Natural killer cell (primary cell): ENCODE measurements at regions not wholly inside any gene's neighbourhood (a gene's known extent, or its start where the extent isn't known, plus 50 kb on each side); places are given as distances from the start of the nearest gene placed in this dataset.

ENCODE experiments used
- ATAC-seq, 3 donors: fragments of 150-1000 bp in 2 of 3; fragments of 200-7000 bp in 1 of 3; cut with Tn5 transposase; 1 replicate in 1 of 3; 2 replicates in 2 of 3; pipeline ENCODE4 v1.10.0; 2021; ENCODE audit warnings: mild to moderate bottlenecking in 2 of 3, moderate library complexity in 2 of 3
- DNase-seq, 2 donors: peaks; one replicate each; pipeline versions ENCODE4 v3.0.0 to v3.0.0-alpha.2; 2013 to 2021; ENCODE audit warnings: mixed read lengths in 1 of 2
- H3K27ac ChIP-seq: one replicate; pipeline ENCODE4 v1.5.1; 2013; ENCODE audit warnings: mild to moderate bottlenecking, low read length
- H3K27me3 ChIP-seq: one replicate; pipeline ENCODE4 v1.6.1; 2013; ENCODE audit warnings: low read length; ENCODE audit not compliant: control insufficient read depth, insufficient read depth
- H3K36me3 ChIP-seq: one replicate; pipeline ENCODE4 v1.6.1; 2013; ENCODE audit warnings: low read length; ENCODE audit not compliant: control insufficient read depth, insufficient read depth
- H3K4me1 ChIP-seq: one replicate; pipeline ENCODE4 v1.6.1; 2013; ENCODE audit warnings: low read length; ENCODE audit not compliant: control insufficient read depth, insufficient read depth
- H3K4me3 ChIP-seq: one replicate; pipeline ENCODE4 v1.5.1; 2013; ENCODE audit warnings: low read length
- H3K9me3 ChIP-seq: one replicate; pipeline ENCODE4 v1.6.1; 2013; ENCODE audit warnings: low read length; ENCODE audit not compliant: control insufficient read depth, insufficient read depth
- H3K27ac Mint-ChIP-seq, 2 donors: one replicate each; pipeline ENCODE4 v1.8.0; 2022; ENCODE audit warnings: mild to moderate bottlenecking in 2 of 2, mixed read lengths in 2 of 2, moderate library complexity in 1 of 2
- H3K27me3 Mint-ChIP-seq, 2 donors: one replicate each; pipeline ENCODE4 v1.8.0; 2022; ENCODE audit warnings: low read depth in 2 of 2, mixed read lengths in 2 of 2
- H3K36me3 Mint-ChIP-seq: one replicate; pipeline ENCODE4 v1.8.0; 2022; ENCODE audit warnings: mixed read lengths
- H3K4me1 Mint-ChIP-seq, 2 donors: one replicate each; pipeline ENCODE4 v1.8.0; 2022; ENCODE audit warnings: mixed read lengths in 2 of 2
- H3K4me3 Mint-ChIP-seq: one replicate; pipeline ENCODE4 v1.8.0; 2022; ENCODE audit warnings: mild to moderate bottlenecking, moderate library complexity, mixed read lengths
- H3K9me3 Mint-ChIP-seq, 2 donors: one replicate each; pipeline ENCODE4 v1.8.0; 2022; ENCODE audit warnings: mixed read lengths in 2 of 2
- CTCF ChIP-seq: fragments of 200-600 bp; IDR thresholded peaks from one replicate; pipeline ENCODE4 v1.8.0; 2022; ENCODE audit warnings: antibody characterized with exemption
- WGBS: methylation state at CpG from one replicate; pipeline ENCODE4 v1.1.7; 2013; ENCODE audit warnings: missing lambda C conversion rate; ENCODE audit not compliant: insufficient coverage; 5-methylcytosine and 5-hydroxymethylcytosine counted together
- intact Hi-C: fragments of 100-400 bp; cut with micrococcal nuclease; formaldehyde crosslinking; loops from one replicate; pipeline ENCODE4 v1.14.2; 2022

- no peak overlapping the region for H3K4me3 Mint-ChIP-seq
- DNase-seq (no peak), ATAC-seq (no peak)
- H3K4me1 Mint-ChIP-seq, result peaks cover 17 to 19% of the 10 kb centered on the region in 2 donors
- Histone ChIP-seq H3K27me3 (no peaks in the 10 kb centered on the region), H3K4me1 (peaks cover 16% of the 10 kb centered on the region), H3K9me3 (no peaks in the 10 kb centered on the region), H3K36me3 (no peaks in the 10 kb centered on the region), H3K4me3 (no peak overlapping the region), H3K27ac (no peak overlapping the region)
- peaks cover 11 to 13% of the 10 kb centered on the region in 2 donors for H3K27me3 Mint-ChIP-seq
- H3K27ac Mint-ChIP-seq, result no peak overlapping the region
- H3K36me3 Mint-ChIP-seq, result no peaks in the 10 kb centered on the region
- no peak for TF ChIP-seq CTCF
- intact Hi-C loops, result no loop called here
- H3K9me3 Mint-ChIP-seq, result no peaks in the 10 kb centered on the region
- 83% methylated on average over 8 of the region's 9 CpGs for WGBS
Observed at GRCh38 chr17:36679815-36680467, 78.6 kb downstream of the MRM1 start.

GRCh38 chr17:36680701-36681202, 79.4 kb downstream of the MRM1 start:
- WGBS, result 66% methylated on average over 6 of the region's 6 CpGs
- Histone ChIP-seq H3K4me3 (no peak overlapping the region), H3K4me1 (peaks cover 8% of the 10 kb centered on the region), H3K27ac (no peak overlapping the region), H3K27me3 (no peaks in the 10 kb centered on the region), H3K9me3 (no peaks in the 10 kb centered on the region), H3K36me3 (no peaks in the 10 kb centered on the region)
- intact Hi-C loops, result no loop called here
- no peak for TF ChIP-seq CTCF
- ATAC-seq (no peak), DNase-seq (no peak)
- Mint-ChIP-seq H3K27me3 (peaks cover 11 to 13% of the 10 kb centered on the region in 2 donors), H3K9me3 (no peaks in the 10 kb centered on the region), H3K27ac (no peak overlapping the region), H3K36me3 (no peaks in the 10 kb centered on the region), H3K4me3 (no peak overlapping the region), H3K4me1 (peaks cover 9 to 11% of the 10 kb centered on the region in 2 donors)

- Mint-ChIP-seq H3K4me3 (no peak overlapping the region), H3K27ac (no peak overlapping the region), H3K4me1 (no peaks in the 10 kb centered on the region), H3K27me3 (peaks cover 11 to 14% of the 10 kb centered on the region in 2 donors), H3K36me3 (no peaks in the 10 kb centered on the region), H3K9me3 (no peaks in the 10 kb centered on the region)
- ATAC-seq (no peak), DNase-seq (no peak)
- no peaks in the 10 kb centered on the region for H3K36me3 ChIP-seq
- 64% methylated on average over 7 of the region's 7 CpGs for WGBS
- H3K4me1 ChIP-seq, result no peaks in the 10 kb centered on the region
- H3K9me3 ChIP-seq, result no peaks in the 10 kb centered on the region
- no peaks in the 10 kb centered on the region for H3K27me3 ChIP-seq
- H3K27ac ChIP-seq, result no peak overlapping the region
- TF ChIP-seq CTCF, result no peak
- no peak overlapping the region for H3K4me3 ChIP-seq
- intact Hi-C loops, result no loop called here
Observed at GRCh38 chr17:36682773-36683172, 81.4 kb downstream of the MRM1 start.

- no peak overlapping the region for H3K27ac Mint-ChIP-seq
- no peak for TF ChIP-seq CTCF
- H3K4me3 ChIP-seq, result no peak overlapping the region
- no peaks in the 10 kb centered on the region for H3K27me3 ChIP-seq
- no peaks in the 10 kb centered on the region for H3K4me1 ChIP-seq
- H3K9me3 Mint-ChIP-seq, result no peaks in the 10 kb centered on the region
- WGBS, result 93% methylated on average over 4 of the region's 5 CpGs
- ATAC-seq (no peak), DNase-seq (no peak)
- H3K27ac ChIP-seq, result no peak overlapping the region
- H3K4me3 Mint-ChIP-seq, result no peak overlapping the region
- peaks cover 11 to 17% of the 10 kb centered on the region in 2 donors for H3K27me3 Mint-ChIP-seq
- no peaks in the 10 kb centered on the region for H3K9me3 ChIP-seq
- intact Hi-C loops, result no loop called here
- no peaks in the 10 kb centered on the region for H3K36me3 Mint-ChIP-seq
- H3K36me3 ChIP-seq, result no peaks in the 10 kb centered on the region
- no peaks in the 10 kb centered on the region for H3K4me1 Mint-ChIP-seq
Observed at GRCh38 chr17:36683387-36683786, 82.0 kb downstream of the MRM1 start.
